Heart left ventricle (tissue), 13 donors: ENCODE measurements at regions not wholly inside any gene's neighbourhood (a gene's known extent, or its start where the extent isn't known, plus 50 kb on each side); places are given as distances from the start of the nearest gene placed in this dataset.

Experiments used
- POLR2A ChIP-seq, 2 donors: fragments of 450-650 bp; IDR thresholded peaks; one replicate each; pipeline ENCODE4 v1.6.1; 2017; ENCODE audit warnings: antibody characterized with exemption in 2 of 2, mild to moderate bottlenecking in 2 of 2, moderate library complexity in 2 of 2
- TF ChIP-seq, protein P1 (sequence below), 12 donors: fragments of 200-600 bp; sonication (generic) in 4 of 12; IDR thresholded peaks; one replicate each; pipeline versions ENCODE4 v1.5.0 to v1.8.0; 2018 to 2022; ENCODE audit warnings: antibody characterized with exemption in 12 of 12, mild to moderate bottlenecking in 5 of 12
- donor health status: ischemic (EF 13 %, LVEDD 7.1; RV severe dilation, severe dysfunction).
- donor health status: DM: no; HTN: yes; CAD: no.
- donor health status: DM: no; HTN: no; CAD: no.
- donor health status: ischemic (EF 25% LVEDD 6.9; RV normal size, moderate dysfunction).
- donor health status: ischemic (EF 25% LVEDD 5.7; RV mildly dilated, moderate dysfunction).
- donor health status: ischemic (EF 35%, LVEDD 5.7; RV mildly dilated, moderate dysfunction).
- donor health status: nonischemic (EF 11% LVEDD 7.7; RV severe dilation, severe dysfunction).
- donor health status: DM: yes; HTN: yes; CAD: no.
- donor health status: PGD.
- donor health status: ischemic (EF 29% LVEDD 5.4; RV normal size, mild dysfunction).
- donor health status: nonischemic (EF 23%, LVEDD 6.1; RV moderate dilation, normal function).

DNA sequence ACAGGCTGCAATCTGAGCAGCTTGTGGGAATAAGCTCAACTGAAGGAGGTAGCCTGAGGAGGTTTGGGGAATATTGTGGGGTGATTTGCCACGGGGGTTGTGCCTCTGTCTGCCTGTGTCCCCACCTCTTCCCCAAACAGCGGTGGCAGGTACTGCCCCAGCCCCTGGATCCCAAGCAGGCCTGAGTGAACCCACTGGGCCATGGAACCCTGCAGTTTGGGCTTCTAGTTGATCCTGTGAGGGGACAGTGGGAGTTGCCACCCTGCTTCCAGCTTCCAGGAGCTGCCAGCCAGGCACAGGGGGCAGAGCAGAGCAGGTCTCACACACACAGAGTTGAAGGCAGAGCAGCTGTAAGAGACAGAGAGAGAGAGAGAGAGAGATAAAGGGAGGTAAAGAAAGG, 97.4 kb downstream of the PJA1 start:
- TF ChIP-seq POLR2A (IDR thresholded peaks at IDR 0.05), result no peak
- TF ChIP-seq, protein P1, sequence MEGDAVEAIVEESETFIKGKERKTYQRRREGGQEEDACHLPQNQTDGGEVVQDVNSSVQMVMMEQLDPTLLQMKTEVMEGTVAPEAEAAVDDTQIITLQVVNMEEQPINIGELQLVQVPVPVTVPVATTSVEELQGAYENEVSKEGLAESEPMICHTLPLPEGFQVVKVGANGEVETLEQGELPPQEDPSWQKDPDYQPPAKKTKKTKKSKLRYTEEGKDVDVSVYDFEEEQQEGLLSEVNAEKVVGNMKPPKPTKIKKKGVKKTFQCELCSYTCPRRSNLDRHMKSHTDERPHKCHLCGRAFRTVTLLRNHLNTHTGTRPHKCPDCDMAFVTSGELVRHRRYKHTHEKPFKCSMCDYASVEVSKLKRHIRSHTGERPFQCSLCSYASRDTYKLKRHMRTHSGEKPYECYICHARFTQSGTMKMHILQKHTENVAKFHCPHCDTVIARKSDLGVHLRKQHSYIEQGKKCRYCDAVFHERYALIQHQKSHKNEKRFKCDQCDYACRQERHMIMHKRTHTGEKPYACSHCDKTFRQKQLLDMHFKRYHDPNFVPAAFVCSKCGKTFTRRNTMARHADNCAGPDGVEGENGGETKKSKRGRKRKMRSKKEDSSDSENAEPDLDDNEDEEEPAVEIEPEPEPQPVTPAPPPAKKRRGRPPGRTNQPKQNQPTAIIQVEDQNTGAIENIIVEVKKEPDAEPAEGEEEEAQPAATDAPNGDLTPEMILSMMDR (IDR thresholded peaks at IDR 0.05), result no peak
